Activated CD4-positive, alpha-beta T cell treated with anti-CD3 and anti-CD28 coated beads, Interleukin-2, amount 50 U/mL, for 48 hours (primary cell): ENCODE measurements at regions not wholly inside any gene's neighbourhood (a gene's known extent, or its start where the extent isn't known, plus 50 kb on each side); places are given as distances from the start of the nearest gene placed in this dataset.

Experiments
- DNase-seq, 2 experiments: peaks; one replicate each; pipeline ENCODE4 v3.0.0-alpha.2; 2020

- DNase-seq, result no peak
Observed at GRCh38 chr20:10771435-10772140, 97.8 kb upstream of the JAG1 start.

- DNase-seq, result no peak
Observed at GRCh38 chr20:10774357-10774943, 100.7 kb upstream of the JAG1 start.

GRCh38 chr20:10777710-10778109, 103.9 kb upstream of the JAG1 start:
- no peak for DNase-seq

GRCh38 chr20:10779911-10780310, 106.1 kb upstream of the JAG1 start:
- DNase-seq, result no peak

GRCh38 chr20:10780901-10781300, 107.1 kb upstream of the JAG1 start:
- no peak for DNase-seq

GRCh38 chr20:10781526-10781925, 107.7 kb upstream of the JAG1 start:
- DNase-seq, result no peak

GRCh38 chr20:10783707-10784553, 110.1 kb upstream of the JAG1 start:
- DNase-seq, result no peak

GRCh38 chr20:10784554-10785183, 110.9 kb upstream of the JAG1 start:
- no peak for DNase-seq

- no peak for DNase-seq
Observed at GRCh38 chr20:10786678-10787077, 112.9 kb upstream of the JAG1 start.

GRCh38 chr20:10788055-10788454, 114.3 kb upstream of the JAG1 start:
- DNase-seq, result no peak

GRCh38 chr20:10788877-10789276, 115.1 kb upstream of the JAG1 start:
- no peak for DNase-seq

GRCh38 chr20:10789386-10789785, 115.6 kb upstream of the JAG1 start:
- no peak for DNase-seq

- DNase-seq, result no peak
Observed at GRCh38 chr20:10790013-10790412, 116.2 kb upstream of the JAG1 start.

- DNase-seq, result no peak
Observed at GRCh38 chr20:10792291-10792690, 118.5 kb upstream of the JAG1 start.

- DNase-seq, result no peak
Observed at GRCh38 chr20:10793766-10794165, 120.0 kb upstream of the JAG1 start.

GRCh38 chr20:10794765-10795164, 121.0 kb upstream of the JAG1 start:
- no peak for DNase-seq

GRCh38 chr20:10795286-10796026, 121.7 kb upstream of the JAG1 start:
- no peak for DNase-seq

GRCh38 chr20:10798811-10799210, 125.0 kb upstream of the JAG1 start:
- DNase-seq, result no peak

GRCh38 chr20:10799735-10800134, 125.9 kb upstream of the JAG1 start:
- no peak for DNase-seq

GRCh38 chr20:10800288-10800687, 126.5 kb upstream of the JAG1 start:
- no peak for DNase-seq

GRCh38 chr20:10802236-10802635, 128.4 kb upstream of the JAG1 start:
- no peak for DNase-seq

- DNase-seq, result no peak
Observed at GRCh38 chr20:10805764-10806163, 132.0 kb upstream of the JAG1 start.

- no peak for DNase-seq
Observed at GRCh38 chr20:10806539-10806938, 132.7 kb upstream of the JAG1 start.
